CD4-positive, CD25-positive, alpha-beta regulatory T cell (primary cell): ENCODE measurements at regions not wholly inside any gene's neighbourhood (a gene's known extent, or its start where the extent isn't known, plus 50 kb on each side); places are given as distances from the start of the nearest gene placed in this dataset.
"Not testable (repeated sequence)": the region's sequence is repeated elsewhere in the genome, so short reads cannot be mapped to it uniquely, and the experiment has no call there.

Source experiments
- ATAC-seq, 2 donors: fragments of 150-1000 bp; cut with Tn5 transposase; one replicate each; pipeline ENCODE4 v1.10.0; 2021; ENCODE audit warnings: low read depth in 2 of 2, moderate number of reproducible peaks in 2 of 2, moderate library complexity in 1 of 2
- DNase-seq, 3 donors: peaks; one replicate each; pipeline versions ENCODE4 v3.0.0 to v3.0.0-alpha.2; 2012 to 2022; ENCODE audit warnings: mixed read lengths in 1 of 3
- H3K27ac ChIP-seq: one replicate; pipeline ENCODE4 v1.7.0; 2013; ENCODE audit warnings: mild to moderate bottlenecking, low read length; ENCODE audit not compliant: insufficient read depth, poor library complexity, severe bottlenecking
- H3K27me3 ChIP-seq: one replicate; pipeline ENCODE4 v1.7.0; 2013; ENCODE audit warnings: low read length; ENCODE audit not compliant: control insufficient read depth, insufficient read depth
- H3K36me3 ChIP-seq: one replicate; pipeline ENCODE4 v1.7.0; 2013; ENCODE audit warnings: mild to moderate bottlenecking, low read length, moderate library complexity; ENCODE audit not compliant: control insufficient read depth, insufficient read depth
- H3K4me1 ChIP-seq: 2 replicates; pipeline ENCODE4 v1.7.0; 2013; ENCODE audit warnings: mild to moderate bottlenecking, low read length; ENCODE audit not compliant: insufficient read depth, control insufficient read depth, poor library complexity, severe bottlenecking
- H3K4me3 ChIP-seq: one replicate; pipeline ENCODE4 v1.7.0; 2013; ENCODE audit warnings: low read depth, mild to moderate bottlenecking, low read length, moderate library complexity
- H3K9me3 ChIP-seq, 2 experiments: 1 replicate in 1 of 2; 2 replicates in 1 of 2; pipeline ENCODE4 v1.7.0; 2013; ENCODE audit warnings: low read length in 2 of 2, mild to moderate bottlenecking in 1 of 2, moderate library complexity in 1 of 2; ENCODE audit not compliant: control insufficient read depth in 2 of 2
- H3K27ac Mint-ChIP-seq, 3 donors: one replicate each; pipeline ENCODE4 v1.8.0; 2020 to 2022; ENCODE audit warnings: mild to moderate bottlenecking in 3 of 3, mixed read lengths in 3 of 3, moderate library complexity in 2 of 3
- H3K27me3 Mint-ChIP-seq: one replicate; pipeline ENCODE4 v1.8.0; 2022; ENCODE audit warnings: mild to moderate bottlenecking, mixed read lengths
- H3K36me3 Mint-ChIP-seq: one replicate; pipeline ENCODE4 v1.8.0; 2020; ENCODE audit warnings: mixed read lengths
- H3K4me1 Mint-ChIP-seq, 4 donors: one replicate each; pipeline ENCODE4 v1.8.0; 2020 to 2022; ENCODE audit warnings: mixed read lengths in 4 of 4, mild to moderate bottlenecking in 1 of 4
- H3K4me3 Mint-ChIP-seq, 4 donors: one replicate each; pipeline ENCODE4 v1.8.0; 2020 to 2022; ENCODE audit warnings: mild to moderate bottlenecking in 4 of 4, mixed read lengths in 4 of 4, moderate library complexity in 3 of 4
- H3K9me3 Mint-ChIP-seq, 7 donors: one replicate each; pipeline ENCODE4 v1.8.0; 2020 to 2022; ENCODE audit warnings: mixed read lengths in 7 of 7, mild to moderate bottlenecking in 3 of 7, moderate library complexity in 2 of 7

- H3K4me1 Mint-ChIP-seq = no peaks in the 10 kb centered on the region
- no peak for ATAC-seq
- peaks cover 16% of the 10 kb centered on the region for H3K27me3 Mint-ChIP-seq
- Histone ChIP-seq H3K9me3 (no peaks in the 10 kb centered on the region), H3K27ac (no peak overlapping the region), H3K36me3 (no peaks in the 10 kb centered on the region), H3K27me3 (peaks cover 12% of the 10 kb centered on the region), H3K4me3 (no peak overlapping the region), H3K4me1 (no peaks in the 10 kb centered on the region)
- no peak overlapping the region for H3K27ac Mint-ChIP-seq
- no peak overlapping the region for H3K4me3 Mint-ChIP-seq
- no peak for DNase-seq
- H3K9me3 Mint-ChIP-seq = no peaks in the 10 kb centered on the region
- H3K36me3 Mint-ChIP-seq = no peaks in the 10 kb centered on the region
These were observed 86.5 kb upstream of the IFNGR1 start for GRCh38 chr6:137305691-137306090.

GRCh38 chr6:137304020-137304780 is 85.0 kb upstream of the IFNGR1 start:
- H3K27ac Mint-ChIP-seq = no peak overlapping the region
- ATAC-seq (no peak), DNase-seq (no peak)
- H3K4me3 Mint-ChIP-seq = no peak overlapping the region
- no peaks in the 10 kb centered on the region for H3K36me3 ChIP-seq
- peaks cover 12% of the 10 kb centered on the region for H3K27me3 ChIP-seq
- H3K4me3 ChIP-seq = no peak overlapping the region
- H3K4me1 Mint-ChIP-seq = no peaks in the 10 kb centered on the region
- H3K27me3 Mint-ChIP-seq = peaks cover 16% of the 10 kb centered on the region
- no peak overlapping the region for H3K27ac ChIP-seq
- no peaks in the 10 kb centered on the region for H3K4me1 ChIP-seq
- no peaks in the 10 kb centered on the region for H3K9me3 ChIP-seq
- no peaks in the 10 kb centered on the region for H3K36me3 Mint-ChIP-seq
- H3K9me3 Mint-ChIP-seq = peaks cover 0 to 3% (median 0%) of the 10 kb centered on the region in 7 donors

GRCh38 chr6:137303441-137303840 is 84.3 kb upstream of the IFNGR1 start:
- Histone ChIP-seq H3K27ac (no peak overlapping the region), H3K4me3 (no peak overlapping the region), H3K36me3 (no peaks in the 10 kb centered on the region), H3K27me3 (peaks cover 13% of the 10 kb centered on the region), H3K4me1 (no peaks in the 10 kb centered on the region), H3K9me3 (no peaks in the 10 kb centered on the region)
- H3K4me3 Mint-ChIP-seq = no peak overlapping the region
- H3K4me1 Mint-ChIP-seq = no peaks in the 10 kb centered on the region
- no peak overlapping the region for H3K27ac Mint-ChIP-seq
- no peak for DNase-seq
- H3K27me3 Mint-ChIP-seq = peaks cover 16% of the 10 kb centered on the region
- peaks cover 0 to 4% (median 0%) of the 10 kb centered on the region in 7 donors for H3K9me3 Mint-ChIP-seq
- no peak for ATAC-seq
- H3K36me3 Mint-ChIP-seq = no peaks in the 10 kb centered on the region

GRCh38 chr6:137299681-137300080 is 80.5 kb upstream of the IFNGR1 start:
- H3K27ac Mint-ChIP-seq = no peak overlapping the region
- ATAC-seq (no peak), DNase-seq (no peak)
- no peaks in the 10 kb centered on the region for H3K9me3 ChIP-seq
- peaks cover 15% of the 10 kb centered on the region for H3K27me3 Mint-ChIP-seq
- no peaks in the 10 kb centered on the region for H3K36me3 ChIP-seq
- peaks cover 0 to 6% (median 0%) of the 10 kb centered on the region in 7 donors for H3K9me3 Mint-ChIP-seq
- H3K4me3 Mint-ChIP-seq = no peak overlapping the region
- H3K4me1 Mint-ChIP-seq = no peaks in the 10 kb centered on the region
- H3K4me3 ChIP-seq = no peak overlapping the region
- H3K36me3 Mint-ChIP-seq = no peaks in the 10 kb centered on the region
- H3K27me3 ChIP-seq = peaks cover 10% of the 10 kb centered on the region
- no peak overlapping the region for H3K27ac ChIP-seq
- no peaks in the 10 kb centered on the region for H3K4me1 ChIP-seq

GRCh38 chr6:137297887-137298286 is 78.7 kb upstream of the IFNGR1 start:
- Histone ChIP-seq H3K27ac (no peak overlapping the region), H3K9me3 (no peaks in the 10 kb centered on the region), H3K4me1 (no peaks in the 10 kb centered on the region), H3K36me3 (no peaks in the 10 kb centered on the region), H3K4me3 (no peak overlapping the region), H3K27me3 (peaks cover 12% of the 10 kb centered on the region)
- peaks cover 17% of the 10 kb centered on the region for H3K27me3 Mint-ChIP-seq
- H3K4me3 Mint-ChIP-seq = no peak overlapping the region
- no peaks in the 10 kb centered on the region for H3K4me1 Mint-ChIP-seq
- H3K27ac Mint-ChIP-seq = no peak overlapping the region
- DNase-seq (no peak), ATAC-seq (no peak)
- peaks cover 0 to 6% (median 0%) of the 10 kb centered on the region in 7 donors for H3K9me3 Mint-ChIP-seq
- no peaks in the 10 kb centered on the region for H3K36me3 Mint-ChIP-seq

GRCh38 chr6:137292326-137292725 is 73.1 kb upstream of the IFNGR1 start:
- H3K36me3 ChIP-seq, H3K4me3 ChIP-seq, H3K4me3 Mint-ChIP-seq, H3K36me3 Mint-ChIP-seq, H3K9me3 ChIP-seq, H3K4me1 Mint-ChIP-seq, H3K4me1 ChIP-seq, H3K27ac ChIP-seq, DNase-seq, H3K27ac Mint-ChIP-seq, H3K9me3 Mint-ChIP-seq, ATAC-seq: not testable (repeated sequence)
- H3K27me3 ChIP-seq = peaks cover 26% of the 10 kb centered on the region
- H3K27me3 Mint-ChIP-seq = peaks cover 37% of the 10 kb centered on the region

GRCh38 chr6:137291441-137291840 is 72.3 kb upstream of the IFNGR1 start:
- H3K4me3 Mint-ChIP-seq = no peak overlapping the region
- H3K36me3 ChIP-seq = no peaks in the 10 kb centered on the region
- H3K27me3 ChIP-seq = peaks cover 26% of the 10 kb centered on the region
- peaks cover 0 to 6% (median 0%) of the 10 kb centered on the region in 7 donors for H3K9me3 Mint-ChIP-seq
- no peak for ATAC-seq
- H3K27ac Mint-ChIP-seq = no peak overlapping the region
- H3K36me3 Mint-ChIP-seq = no peaks in the 10 kb centered on the region
- no peak overlapping the region for H3K27ac ChIP-seq
- peaks cover 37% of the 10 kb centered on the region for H3K27me3 Mint-ChIP-seq
- no peak overlapping the region for H3K4me3 ChIP-seq
- H3K4me1 ChIP-seq = no peaks in the 10 kb centered on the region
- DNase-seq = no peak
- no peaks in the 10 kb centered on the region for H3K9me3 ChIP-seq
- peaks cover 0 to 3% (median 0%) of the 10 kb centered on the region in 4 donors for H3K4me1 Mint-ChIP-seq

GRCh38 chr6:137290601-137291261 is 71.5 kb upstream of the IFNGR1 start:
- Mint-ChIP-seq H3K36me3 (no peaks in the 10 kb centered on the region), H3K27me3 (peaks cover 42% of the 10 kb centered on the region), H3K27ac (no peak overlapping the region), H3K9me3 (peaks cover 0 to 6% (median 0%) of the 10 kb centered on the region in 7 donors), H3K4me1 (peaks cover 0 to 3% (median 0%) of the 10 kb centered on the region in 4 donors), H3K4me3 (no peak overlapping the region)
- DNase-seq = no peak
- Histone ChIP-seq H3K9me3 (no peaks in the 10 kb centered on the region), H3K4me3 (no peak overlapping the region), H3K27me3 (peaks cover 22% of the 10 kb centered on the region), H3K27ac (no peak overlapping the region), H3K4me1 (no peaks in the 10 kb centered on the region), H3K36me3 (no peaks in the 10 kb centered on the region)
- no peak for ATAC-seq
